GM13976 (cell line): ENCODE measurements at regions not wholly inside any gene's neighbourhood (a gene's known extent, or its start where the extent isn't known, plus 50 kb on each side); places are given as distances from the start of the nearest gene placed in this dataset.
"Not testable (repeated sequence)": the region's sequence is repeated elsewhere in the genome, so short reads cannot be mapped to it uniquely, and the experiment has no call there.

ENCODE experiments used
- DNase-seq: peaks from one replicate; pipeline ENCODE4 v3.0.0; 2012; ENCODE audit warnings: low spot score
- CTCF ChIP-seq: IDR thresholded peaks from 2 replicates; pipeline ENCODE4 v1.5.1; 2012; ENCODE audit warnings: borderline replicate concordance, mild to moderate bottlenecking; ENCODE audit not compliant: insufficient read depth; ENCODE audit errors: extremely low read depth, missing control alignments, control extremely low read depth
- in situ Hi-C: fragments of 300-500 bp; cut with MboI; formaldehyde crosslinking; loops from one replicate; pipeline ENCODE4 v1.12.0; 2022; ENCODE audit warnings: low sequenced_read_pairs, mixed read lengths, inconsistent platforms; ENCODE audit not compliant: unreplicated experiment

- no peak for DNase-seq
- TF ChIP-seq CTCF: no peak
- in situ Hi-C loops: no loop called here
These were observed 159.6 kb downstream of the LHFPL1 start for GRCh38 chrX:112520124-112520523.

DNA sequence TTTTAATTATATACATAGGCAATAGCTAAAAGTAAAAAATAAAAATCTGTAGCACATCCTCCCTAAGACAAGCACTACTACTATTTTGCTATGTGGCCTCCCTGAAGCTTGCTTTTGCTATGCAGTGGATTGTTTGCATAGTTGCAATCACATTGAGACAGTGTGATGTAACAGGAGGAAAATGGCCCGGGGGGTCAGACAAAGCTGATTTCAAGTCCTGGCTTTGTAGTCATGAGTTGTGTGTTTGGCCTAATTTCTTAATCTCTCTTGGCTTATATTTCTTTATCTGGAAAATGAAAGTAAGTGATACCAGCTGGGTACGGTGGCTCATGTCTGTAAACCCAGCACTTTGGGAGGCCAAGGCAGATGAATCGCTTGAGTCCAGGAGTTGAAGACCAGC, 166.6 kb downstream of the LHFPL1 start:
- in situ Hi-C loops: no loop called here
- no peak for DNase-seq
- no peak for TF ChIP-seq CTCF

DNA sequence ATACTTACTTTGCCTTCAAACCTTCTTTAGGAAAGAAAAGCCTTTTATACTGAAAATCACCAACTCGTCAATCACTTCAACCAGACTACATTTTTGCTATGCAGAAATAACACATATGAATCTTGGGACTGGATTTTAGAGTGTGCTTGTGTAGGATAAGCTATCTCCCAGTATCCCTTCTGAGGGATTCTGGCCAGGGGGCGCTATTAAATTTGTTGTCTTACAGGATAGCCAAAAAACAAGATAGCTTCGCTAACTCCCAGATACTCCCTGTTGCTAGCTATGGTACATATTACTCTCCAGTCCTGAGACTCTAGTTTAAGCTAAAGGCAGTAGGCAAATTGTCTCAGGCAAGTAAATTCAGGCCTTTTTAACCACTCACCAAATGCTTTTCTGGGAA, 167.2 kb downstream of the LHFPL1 start:
- DNase-seq: no peak
- in situ Hi-C loops: no loop called here

DNA sequence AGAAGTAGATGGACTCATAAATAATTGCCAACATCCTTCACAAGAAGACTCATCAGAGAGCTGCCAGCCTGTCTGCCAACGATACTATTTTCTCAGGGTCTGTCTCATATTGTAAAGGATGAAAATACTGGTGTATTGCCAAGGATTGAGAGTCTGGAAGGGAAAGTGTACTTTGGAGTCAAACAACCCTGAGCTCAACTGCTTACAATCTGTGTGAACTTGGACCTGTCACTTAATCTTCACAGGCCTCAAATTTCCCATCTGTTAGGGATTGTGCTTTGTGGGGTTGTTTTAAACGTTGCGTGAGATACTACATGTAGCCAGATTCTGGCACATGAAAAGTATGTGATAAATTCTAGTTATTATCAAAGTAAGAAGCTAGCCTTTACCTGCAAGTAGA, 169.1 kb downstream of the LHFPL1 start:
- no peak for TF ChIP-seq CTCF
- in situ Hi-C loops: no loop called here
- no peak for DNase-seq

More for the DNA sequence above, 167.2 kb downstream of the LHFPL1 start:
- TF ChIP-seq CTCF: no peak

DNA sequence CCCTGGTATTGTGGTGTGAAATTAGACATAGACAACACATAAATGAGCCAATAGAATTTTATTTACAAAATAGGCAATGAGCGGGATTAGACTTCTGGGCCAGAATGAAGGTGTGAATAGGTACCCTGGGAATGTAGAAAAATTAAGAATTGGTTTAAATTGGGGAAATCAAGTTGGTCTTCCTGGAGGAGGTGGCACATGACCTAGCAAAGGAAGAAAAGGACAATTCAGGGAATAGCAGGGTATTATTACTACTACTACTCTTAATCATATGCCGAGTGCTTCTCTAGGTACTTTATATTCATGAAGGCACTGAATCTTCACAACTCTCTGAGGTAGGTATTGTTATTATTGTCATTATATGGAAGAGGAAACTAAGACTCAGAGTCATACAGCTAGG, 202.1 kb downstream of the LHFPL1 start:
- DNase-seq: no peak
- in situ Hi-C loops: no loop called here
- no peak for TF ChIP-seq CTCF

- DNase-seq: no peak
- TF ChIP-seq CTCF: no peak
- in situ Hi-C loops: no loop called here
These were observed 206.1 kb downstream of the LHFPL1 start for GRCh38 chrX:112473654-112474053.

DNA sequence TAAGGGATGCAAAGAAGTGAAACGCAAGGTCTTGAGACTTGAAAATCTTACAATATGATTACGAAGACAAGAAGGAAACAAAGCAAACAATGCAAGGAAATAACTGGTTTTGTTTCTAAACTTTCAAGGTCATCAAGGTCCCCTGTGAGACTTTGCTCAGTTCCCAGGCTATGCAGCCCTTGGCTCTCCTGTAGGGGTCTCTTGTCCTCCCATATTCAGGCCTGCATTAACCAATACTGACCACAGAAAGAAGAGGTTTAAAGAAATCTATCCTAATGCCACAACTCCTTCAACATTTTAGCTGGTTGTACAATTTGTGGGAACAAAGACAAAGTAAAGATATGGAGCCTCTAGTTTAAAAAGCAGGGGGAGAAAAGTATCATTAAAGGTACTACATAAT, 209.2 kb downstream of the LHFPL1 start:
- TF ChIP-seq CTCF: no peak
- in situ Hi-C loops: no loop called here
- DNase-seq: no peak

DNA sequence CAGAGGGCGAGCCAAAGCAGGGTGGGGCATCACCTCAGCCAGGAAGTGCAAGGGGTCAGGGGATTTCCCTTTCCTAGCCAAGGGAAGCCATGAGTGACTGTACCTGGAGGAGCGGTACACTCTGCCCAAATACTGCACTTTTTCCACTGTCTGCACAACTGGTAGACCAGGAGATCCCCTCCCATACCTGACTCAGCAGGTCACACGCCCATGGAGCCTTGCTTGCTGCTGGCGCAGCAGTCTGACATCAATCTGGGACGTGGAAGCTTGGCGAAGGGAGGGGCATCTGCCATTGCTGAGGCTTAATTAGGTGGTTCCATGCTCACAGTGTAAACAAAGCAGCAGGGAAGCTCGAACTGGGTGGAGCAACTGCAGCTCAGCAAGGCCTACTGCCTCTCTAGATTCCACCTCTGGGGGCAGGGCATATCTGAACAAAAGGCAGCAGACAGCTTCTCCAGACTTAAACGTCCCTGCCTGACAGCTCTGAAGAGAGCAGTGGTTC, 217.7 kb downstream of the LHFPL1 start:
- in situ Hi-C loops, DNase-seq: not testable (repeated sequence)
